GM23338 (cell line): ENCODE measurements at regions not wholly inside any gene's neighbourhood (a gene's known extent, or its start where the extent isn't known, plus 50 kb on each side); places are given as distances from the start of the nearest gene placed in this dataset.

Experiments
- CTCF ChIP-seq, 2 experiments: fragments of 200-600 bp in 1 of 2; sonication (generic) in 1 of 2; conservative IDR thresholded peaks; 2 replicates each; pipeline versions ENCODE4 v1.5.1 to v1.6.1; 2016 to 2017; ENCODE audit warnings: antibody characterized with exemption in 2 of 2, low read depth in 2 of 2, mild to moderate bottlenecking in 2 of 2, moderate library complexity in 1 of 2
- ETS1 ChIP-seq: IDR thresholded peaks from 2 replicates; pipeline ENCODE4 v1.6.1; 2016; ENCODE audit warnings: antibody characterized with exemption
- EZH2 ChIP-seq: fragments of 200-600 bp; sonication (generic); IDR thresholded peaks from one replicate; pipeline ENCODE4 v1.8.0; 2017; ENCODE audit warnings: antibody characterized with exemption, mild to moderate bottlenecking, low read depth; ENCODE audit not compliant: unreplicated experiment
- EZH2phosphoT487 ChIP-seq: fragments of 200-600 bp; sonication (generic); IDR thresholded peaks from one replicate; pipeline ENCODE4 v1.8.1; 2018; ENCODE audit warnings: antibody characterized with exemption; ENCODE audit not compliant: unreplicated experiment
- JUNB ChIP-seq: IDR thresholded peaks from one replicate; pipeline ENCODE4 v1.6.1; 2016; ENCODE audit warnings: antibody characterized with exemption; ENCODE audit not compliant: unreplicated experiment
- POLR2AphosphoS5 ChIP-seq: IDR thresholded peaks from 2 replicates; pipeline ENCODE4 v1.6.1; 2016; ENCODE audit warnings: antibody characterized with exemption, low read depth
- REST ChIP-seq: IDR thresholded peaks from one replicate; pipeline ENCODE4 v1.6.1; 2018; ENCODE audit warnings: antibody characterized with exemption; ENCODE audit not compliant: unreplicated experiment
- ZNF114 ChIP-seq: fragments of 250-450 bp; sonication (Bioruptor Pico); IDR thresholded peaks from 2 replicates; pipeline ENCODE4 v1.5.0; 2020; ENCODE audit warnings: mild to moderate bottlenecking, moderate library complexity
- ZNF331 ChIP-seq: fragments of 250-450 bp; sonication (Bioruptor Pico); IDR thresholded peaks from 2 replicates; pipeline ENCODE4 v1.5.0; 2020; ENCODE audit warnings: low read depth, mild to moderate bottlenecking, moderate library complexity
- ZNF462 ChIP-seq: fragments of 250-450 bp; sonication (Bioruptor Pico); IDR thresholded peaks from 2 replicates; pipeline ENCODE4 v1.5.0; 2020; ENCODE audit warnings: mild to moderate bottlenecking, moderate library complexity

- TF ChIP-seq ZNF462 (no peak), ZNF331 (CRISPR knock-in tag) (no peak), POLR2AphosphoS5 (no peak), CTCF (conservative IDR thresholded peaks at IDR 0.05; ENCODE audit: low read depth in 2 of 2) (no peak), EZH2phosphoT487 (no peak), JUNB (no peak), REST (no peak), ETS1 (no peak), ZNF114 (CRISPR knock-in tag) (no peak), EZH2 (no peak)
Measured at GRCh38 chr6:150496629-150497028, 103.1 kb upstream of the PLEKHG1 start (continued).
